HG03135 (cell line): ENCODE measurements at regions not wholly inside any gene's neighbourhood (a gene's known extent, or its start where the extent isn't known, plus 50 kb on each side); places are given as distances from the start of the nearest gene placed in this dataset.
"Not testable (repeated sequence)": the region's sequence is repeated elsewhere in the genome, so short reads cannot be mapped to it uniquely, and the experiment has no call there.

Source experiments
- ATAC-seq: cut with Tn5 transposase; IDR thresholded peaks from one replicate; pipeline ENCODE4 v1.9.1; 2021; ENCODE audit warnings: mild to moderate bottlenecking, moderate library complexity; ENCODE audit not compliant: unreplicated experiment

DNA sequence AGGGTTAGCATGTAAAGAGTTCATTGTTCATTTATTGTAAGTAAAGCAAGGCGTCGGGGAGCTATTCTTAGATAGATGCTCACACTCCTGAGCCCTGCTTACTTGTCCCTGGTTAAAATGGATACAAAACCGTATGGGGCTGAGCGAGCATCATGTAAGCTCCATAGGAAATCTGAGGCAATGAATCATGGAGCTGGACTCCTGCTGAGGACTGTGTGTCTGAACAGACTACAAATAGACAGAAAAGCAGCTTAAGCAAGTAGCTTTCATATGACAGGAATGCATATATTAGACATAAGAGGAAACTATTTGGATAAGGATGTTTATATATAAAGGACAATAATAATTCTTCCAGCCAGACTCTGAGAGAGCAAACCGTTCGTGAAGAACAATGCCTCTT is 604.9 kb upstream of the PTBP2 start:
- no peak for ATAC-seq

DNA sequence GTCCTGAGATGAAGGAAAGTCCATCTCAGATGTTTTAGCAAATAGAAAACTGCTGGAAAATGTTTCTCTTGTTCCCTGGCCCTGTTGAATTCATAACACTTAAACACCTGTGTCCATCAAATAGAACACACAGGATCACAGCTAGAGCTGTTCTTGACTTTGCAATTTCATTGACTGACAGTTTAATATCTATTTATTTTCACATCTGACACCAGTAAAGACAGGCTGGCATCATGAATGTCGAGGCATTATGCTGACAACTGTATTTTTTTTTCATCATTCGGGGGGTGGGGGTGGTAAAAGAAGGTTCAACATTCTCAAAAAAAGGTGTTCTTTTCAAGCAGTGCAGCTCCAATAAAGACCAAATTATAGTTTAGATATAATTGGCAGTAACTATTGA is 591.2 kb upstream of the PTBP2 start:
- ATAC-seq = no peak

DNA sequence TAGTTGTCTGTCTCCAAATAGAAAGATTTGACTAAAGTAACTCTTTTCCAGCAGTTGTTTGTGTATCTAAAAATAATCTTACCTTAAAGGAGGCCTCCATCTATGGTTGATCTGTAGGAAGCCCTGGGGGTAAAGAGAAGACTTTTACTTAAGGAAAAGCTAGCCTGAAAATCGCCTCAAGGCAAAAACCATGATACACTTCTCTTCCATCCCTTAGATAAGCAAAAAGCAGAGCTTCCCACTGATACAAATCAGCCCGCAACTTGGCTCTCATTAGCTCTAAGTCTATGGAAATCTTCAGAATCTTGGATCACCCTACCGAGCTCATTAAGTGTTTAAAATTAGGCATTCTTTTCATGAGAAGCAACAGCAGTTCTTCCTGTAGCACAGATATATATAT is 576.9 kb upstream of the PTBP2 start:
- ATAC-seq = no peak

DNA sequence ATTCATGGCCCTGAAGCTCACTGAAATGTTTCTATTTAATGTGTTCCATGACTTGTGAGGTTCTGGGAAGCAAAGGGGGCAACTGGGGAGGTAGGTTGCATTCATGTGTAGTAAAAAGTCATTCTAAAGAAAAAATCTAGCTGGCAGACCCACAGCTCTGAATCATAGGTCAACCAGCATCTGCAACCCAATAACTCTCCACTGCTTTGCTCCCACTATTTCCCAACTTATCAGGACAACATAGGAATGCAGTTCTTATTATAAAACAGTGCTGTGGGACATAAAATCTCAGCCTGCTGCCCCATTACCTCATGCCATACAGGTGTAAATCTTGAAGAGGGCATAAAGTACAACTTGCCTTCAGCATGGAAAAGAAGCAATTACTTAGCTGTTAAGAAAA is 576.1 kb upstream of the PTBP2 start:
- ATAC-seq = no peak

DNA sequence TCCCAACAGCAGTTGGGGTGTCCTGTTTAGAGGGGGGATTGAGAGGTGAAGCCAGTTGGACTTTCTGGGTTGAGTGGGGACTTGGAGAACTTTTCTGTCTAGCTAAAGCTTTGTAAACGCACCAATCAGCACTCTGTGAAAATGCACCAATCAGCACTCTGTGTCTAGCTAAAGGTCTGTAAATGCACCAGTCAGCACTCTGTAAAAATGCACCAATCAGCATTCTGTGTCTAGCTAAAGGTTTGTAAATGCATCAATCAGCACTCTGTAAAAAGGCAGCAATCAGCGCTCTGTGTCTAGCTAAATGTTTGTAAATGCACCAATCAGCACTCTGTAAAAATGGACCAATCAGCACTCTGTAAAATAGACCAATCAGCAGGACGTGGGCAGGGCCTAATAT is 568.6 kb upstream of the PTBP2 start:
- ATAC-seq = not testable (repeated sequence)

DNA sequence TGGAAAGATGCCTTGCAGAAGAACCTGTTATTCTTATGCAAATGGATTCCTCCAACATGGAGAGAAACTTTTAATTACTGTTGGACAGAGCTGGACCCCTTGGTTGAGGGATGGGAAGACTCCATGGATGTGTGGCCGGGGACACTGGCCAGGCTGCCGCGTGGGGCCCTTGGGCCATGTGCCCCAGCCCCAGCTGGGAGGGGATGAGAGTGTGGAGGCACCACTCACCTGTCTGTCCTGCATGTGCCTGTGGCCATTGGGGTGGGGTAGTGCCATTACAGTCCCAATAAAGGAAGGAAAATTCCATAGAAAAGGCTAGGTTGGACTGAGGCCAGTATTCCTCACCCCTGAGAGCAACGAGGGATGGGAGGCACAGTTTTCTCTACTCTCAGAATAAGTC is 564.5 kb upstream of the PTBP2 start:
- ATAC-seq = no peak

DNA sequence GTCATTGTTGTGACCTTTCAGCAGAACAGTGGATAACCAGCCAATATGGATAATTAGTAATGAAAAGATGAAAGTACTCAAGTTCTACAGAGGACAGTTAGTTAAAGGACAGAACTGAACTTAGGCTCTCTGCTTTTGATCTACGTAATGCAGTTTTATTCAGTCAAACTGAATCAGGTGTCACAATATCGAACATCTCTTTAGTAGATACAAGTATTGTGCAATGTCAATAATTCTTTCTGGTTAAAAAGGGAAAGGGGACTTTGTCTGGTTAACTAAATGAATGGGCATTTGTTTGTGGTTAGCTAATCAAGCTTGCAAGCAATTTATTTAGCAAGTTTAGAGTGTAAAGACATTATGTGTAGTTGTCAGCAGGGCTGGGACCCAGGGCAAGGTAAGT is 562.2 kb upstream of the PTBP2 start:
- no peak for ATAC-seq

DNA sequence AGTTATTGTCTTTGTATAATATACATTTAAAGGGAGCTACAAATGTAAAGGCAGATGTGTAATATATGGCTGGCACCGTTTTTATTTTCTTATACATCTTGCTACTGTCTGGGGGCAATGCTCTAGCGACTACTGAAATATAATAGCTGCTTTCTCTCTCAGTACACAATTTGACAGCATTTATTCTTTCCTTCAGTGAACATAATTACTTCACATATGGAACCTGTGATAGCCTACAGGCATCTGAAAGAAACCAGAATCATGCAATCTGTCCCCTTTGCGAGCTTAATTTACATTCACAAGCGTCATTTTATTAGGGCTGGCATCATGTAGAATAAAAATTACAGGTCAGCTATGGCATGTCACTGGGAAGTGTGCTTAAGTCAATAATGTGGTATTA is 557.5 kb upstream of the PTBP2 start:
- no peak for ATAC-seq

DNA sequence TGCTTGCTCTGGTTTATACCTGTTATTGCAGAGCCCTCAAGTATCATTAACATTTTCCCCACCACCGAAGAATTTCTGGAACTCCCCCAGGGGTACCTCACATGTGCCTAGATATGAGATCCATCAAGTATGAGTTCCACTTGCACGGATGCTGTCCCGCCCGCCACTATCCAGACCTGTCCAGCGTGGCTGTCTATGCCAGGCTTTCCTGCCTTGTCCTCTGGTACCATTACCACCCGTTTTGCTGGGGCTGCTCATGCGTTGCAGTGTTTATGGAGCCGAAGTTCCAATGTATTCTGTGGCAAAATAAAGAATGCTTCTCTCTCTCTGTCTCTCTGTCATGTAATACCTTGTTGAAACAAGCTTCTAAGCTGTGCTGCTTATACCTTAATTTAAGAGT is 543.5 kb upstream of the PTBP2 start:
- no peak for ATAC-seq

DNA sequence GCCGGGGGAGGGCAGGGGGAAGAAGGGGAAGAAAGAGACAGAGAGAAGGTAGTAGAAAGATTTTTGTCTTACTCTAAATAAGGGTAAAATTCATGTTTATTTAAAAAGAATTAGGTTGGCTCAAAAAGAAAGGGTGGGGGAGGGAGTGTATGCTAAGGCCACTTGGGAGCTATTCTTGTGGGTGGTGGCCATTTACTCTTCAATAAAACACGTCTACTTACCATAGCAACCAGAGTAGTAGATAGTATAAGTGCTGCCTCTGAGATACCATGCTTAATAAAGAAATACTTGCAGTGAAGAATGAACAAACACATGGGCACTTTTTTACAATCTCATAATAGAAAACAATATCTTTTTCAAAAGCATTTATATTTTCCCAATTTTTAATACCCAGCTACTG is 538.1 kb upstream of the PTBP2 start:
- ATAC-seq = no peak

DNA sequence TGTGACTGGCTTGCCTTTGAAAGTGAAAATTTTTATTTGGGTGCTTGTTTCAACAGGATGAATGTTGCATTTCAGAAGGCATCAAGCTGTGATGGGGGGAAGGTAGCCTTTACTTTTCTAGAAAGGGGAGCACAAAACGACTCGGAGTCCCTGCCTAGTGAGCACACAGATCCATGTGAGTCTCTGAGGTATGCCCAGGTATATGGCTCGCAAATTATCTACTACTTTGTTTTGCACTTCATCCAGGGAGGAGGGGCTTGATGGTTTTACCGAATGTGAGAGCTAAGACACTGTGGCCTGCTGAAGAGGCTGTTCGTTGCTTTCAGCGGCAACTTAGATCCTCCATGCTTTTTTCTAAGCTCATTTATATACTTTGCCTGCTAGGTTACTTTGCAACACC is 537.7 kb upstream of the PTBP2 start:
- no peak for ATAC-seq

DNA sequence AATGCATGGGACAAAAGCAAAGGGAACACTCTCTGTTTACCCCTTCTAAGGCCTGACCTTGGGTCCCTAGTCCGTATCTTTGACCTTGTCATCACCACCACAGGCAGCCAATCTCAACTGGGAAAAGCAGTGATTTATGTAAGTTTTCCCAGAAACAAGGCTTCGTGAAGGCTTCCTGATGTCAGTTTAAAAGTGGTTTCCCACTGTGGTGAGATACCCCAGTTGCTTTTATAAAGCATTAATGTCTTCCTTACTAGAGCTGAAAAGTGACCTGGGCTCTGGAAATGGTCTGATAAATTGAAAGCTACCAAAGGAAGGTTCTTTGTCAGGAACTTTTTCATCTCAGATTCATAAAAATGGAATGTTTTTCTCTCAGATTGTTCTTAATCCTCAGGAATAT is 536.4 kb upstream of the PTBP2 start:
- ATAC-seq = no peak

DNA sequence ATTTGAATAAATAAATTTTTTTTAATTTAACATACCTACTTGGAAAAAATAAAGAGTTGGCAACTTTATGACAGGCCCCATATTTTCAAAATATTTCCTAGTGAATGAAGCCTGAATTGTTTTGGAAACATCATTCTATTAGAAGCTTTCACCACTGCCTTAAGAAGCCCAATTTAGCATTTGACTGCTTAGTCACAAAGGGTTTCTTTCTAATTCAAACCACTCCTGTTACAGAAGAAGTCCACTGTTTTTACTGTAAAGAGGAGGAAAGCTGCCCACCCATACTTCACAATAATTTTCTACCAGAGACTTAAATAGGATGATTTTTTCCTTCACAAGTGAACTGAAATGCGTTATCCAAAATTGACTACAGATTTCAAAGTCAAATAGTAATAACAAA is 534.6 kb upstream of the PTBP2 start:
- no peak for ATAC-seq

DNA sequence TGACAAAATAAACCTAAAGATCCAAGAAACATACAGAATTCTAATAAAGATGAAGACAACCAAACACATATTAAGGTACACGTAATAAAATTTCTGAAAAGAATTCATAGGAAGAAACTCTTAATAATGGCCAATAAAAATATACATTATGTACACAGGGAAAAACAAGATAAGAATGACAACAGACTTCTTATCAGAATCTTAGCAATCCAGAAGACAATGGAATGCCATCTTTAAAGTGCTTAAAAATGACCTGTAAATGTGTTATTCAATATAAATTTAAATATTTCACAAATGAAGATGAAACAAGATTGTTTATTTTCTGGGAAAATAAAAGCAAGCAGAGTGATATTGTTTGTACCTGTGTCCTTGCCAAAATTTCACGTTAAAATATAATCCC is 530.4 kb upstream of the PTBP2 start:
- ATAC-seq = no peak

DNA sequence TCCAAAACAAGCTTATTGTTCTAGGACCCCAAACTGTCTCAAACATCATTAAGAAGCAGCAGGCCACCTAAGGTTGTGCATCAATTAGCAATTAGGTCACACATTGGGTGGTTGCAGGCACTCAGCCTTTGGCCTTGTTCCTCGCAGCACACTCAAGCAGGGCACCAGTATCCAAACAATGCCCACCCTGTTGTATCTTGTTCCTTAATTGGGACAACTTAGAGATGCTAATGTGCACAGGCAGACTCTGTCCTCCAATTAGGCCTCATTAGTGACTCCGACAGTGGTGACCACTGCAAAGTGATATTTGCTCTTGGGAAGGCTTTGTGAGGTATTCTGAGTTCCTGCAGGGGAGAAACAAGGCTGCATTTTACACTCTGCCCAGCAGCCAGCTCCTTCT is 515.1 kb upstream of the PTBP2 start:
- ATAC-seq = no peak

DNA sequence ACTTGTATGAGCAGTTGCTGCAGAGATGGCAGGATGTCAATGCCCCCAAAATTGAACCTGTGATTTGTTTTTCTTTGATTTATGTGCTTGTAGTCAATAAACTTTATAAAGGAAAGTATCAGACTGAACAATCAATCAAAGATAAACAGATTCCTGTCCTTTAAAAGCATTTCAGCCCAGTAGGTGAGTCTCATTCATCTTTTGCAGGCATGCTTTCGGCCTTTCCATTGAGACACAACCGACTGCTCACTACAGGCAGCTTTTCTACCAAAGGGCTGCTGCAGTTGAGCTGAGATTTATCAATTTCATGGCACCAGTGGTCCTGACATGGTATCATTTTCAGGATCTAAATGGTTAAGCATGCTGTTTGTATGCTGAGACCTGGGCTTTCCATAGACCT is 513.6 kb upstream of the PTBP2 start:
- ATAC-seq = no peak

DNA sequence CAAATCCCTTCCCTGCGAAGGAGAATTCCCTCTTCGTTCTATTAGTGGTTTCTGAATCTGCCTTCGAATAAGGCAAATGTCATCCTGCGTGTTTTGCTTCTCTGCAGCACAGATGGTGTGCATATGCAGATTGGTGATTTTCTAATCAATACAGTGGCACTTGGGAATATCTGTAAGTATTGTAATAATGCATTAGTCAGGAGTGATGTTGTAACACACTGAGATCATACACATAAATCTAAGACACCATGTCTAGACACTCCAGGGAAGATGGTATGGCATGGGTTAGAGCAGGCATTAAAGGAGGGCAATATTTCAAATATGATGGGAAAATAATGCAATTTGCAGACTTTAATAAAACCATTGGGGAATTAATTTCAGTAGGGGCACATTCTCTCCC is 513.2 kb upstream of the PTBP2 start:
- ATAC-seq = no peak

DNA sequence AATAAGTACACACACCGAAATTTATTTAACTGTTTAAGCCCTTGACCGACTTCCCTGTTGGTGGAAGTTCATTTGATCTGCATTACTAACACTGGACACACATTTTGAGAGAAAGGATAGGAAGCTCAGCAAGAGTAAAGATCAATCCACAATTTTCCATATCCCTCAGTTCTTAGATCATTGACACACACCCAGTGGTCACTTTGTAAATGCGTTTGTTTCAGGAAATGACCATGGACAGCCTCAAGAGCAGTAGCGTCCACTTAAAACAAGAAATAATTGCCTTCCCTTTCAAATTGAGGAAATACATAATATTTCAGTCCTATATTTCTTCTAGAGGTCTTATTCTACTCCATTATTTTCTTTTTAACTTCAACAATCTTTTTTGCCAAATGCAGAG is 511.5 kb upstream of the PTBP2 start:
- ATAC-seq = no peak

DNA sequence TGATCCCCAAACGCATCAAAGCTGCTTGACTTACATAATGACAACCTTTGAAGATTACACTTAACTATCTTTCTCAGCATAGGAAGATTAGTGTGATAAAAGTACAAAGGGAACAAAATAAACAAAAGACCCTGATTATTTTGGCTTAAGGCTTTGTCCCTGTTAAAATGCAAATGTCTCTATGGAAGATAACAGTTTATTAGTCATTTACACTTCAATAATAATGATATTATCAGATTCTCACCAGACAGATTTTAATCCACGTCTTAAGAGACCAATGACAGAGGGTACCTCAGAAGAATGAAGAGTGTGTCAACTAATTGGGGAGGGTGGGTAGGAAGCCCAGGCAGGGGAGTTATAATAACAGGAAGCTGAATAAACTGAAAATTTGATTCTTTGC is 510.4 kb upstream of the PTBP2 start:
- ATAC-seq = no peak

DNA sequence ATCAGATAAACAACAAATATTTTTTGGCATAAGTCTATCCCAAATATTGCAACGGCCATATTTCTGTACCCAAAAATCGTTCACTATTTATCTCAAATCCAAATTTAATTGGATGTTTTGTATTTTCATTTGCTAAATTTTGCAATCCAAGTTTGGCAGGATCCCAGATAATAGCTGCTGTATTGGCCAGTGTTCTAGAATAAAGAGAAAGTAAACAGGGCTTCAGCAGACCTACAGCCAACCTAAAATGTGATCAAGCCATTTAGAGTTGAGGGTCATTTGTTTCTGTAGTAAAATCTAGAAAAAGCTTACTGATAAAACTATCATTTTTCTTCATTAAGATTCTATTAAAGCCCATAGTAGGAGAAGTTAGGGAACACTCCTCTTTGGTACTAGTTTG is 506.6 kb upstream of the PTBP2 start:
- no peak for ATAC-seq

DNA sequence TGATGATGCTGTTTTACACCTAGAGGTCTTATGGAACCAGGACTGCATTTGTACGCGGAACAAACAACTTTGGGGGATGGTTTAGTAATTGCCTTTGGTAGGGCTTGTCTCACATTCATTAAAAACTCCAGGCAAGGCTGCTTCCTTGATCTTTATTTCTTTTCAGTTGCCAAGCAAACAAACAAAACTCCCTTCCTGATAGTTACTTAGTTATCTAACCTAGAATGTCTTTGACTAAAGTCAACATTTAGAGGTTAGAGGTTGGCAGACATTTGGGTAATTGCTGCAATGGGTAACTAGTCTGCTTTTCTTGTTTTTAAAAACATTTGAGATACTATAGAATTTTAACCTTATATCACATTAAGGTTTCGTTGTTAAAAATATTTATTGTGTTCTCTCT is 500.9 kb upstream of the PTBP2 start:
- no peak for ATAC-seq

DNA sequence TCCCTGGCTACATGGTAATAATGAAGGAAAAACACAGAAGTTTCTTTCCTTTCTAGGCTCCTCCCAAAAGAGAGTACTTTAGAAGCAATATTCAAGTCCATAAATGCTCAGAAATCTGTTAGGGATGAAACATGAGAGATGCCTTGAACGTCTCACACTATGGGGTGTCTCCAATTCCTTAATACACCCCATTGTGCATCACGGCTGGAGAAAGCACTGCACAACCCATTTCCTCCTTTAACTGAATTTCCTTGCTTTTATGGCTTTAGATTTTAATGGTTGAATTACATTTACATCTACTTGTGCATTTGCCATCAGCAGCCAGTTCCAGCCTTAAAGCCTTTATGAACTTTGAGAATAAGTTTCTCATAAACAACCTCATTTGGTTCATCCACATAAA is 498.9 kb upstream of the PTBP2 start:
- no peak for ATAC-seq

DNA sequence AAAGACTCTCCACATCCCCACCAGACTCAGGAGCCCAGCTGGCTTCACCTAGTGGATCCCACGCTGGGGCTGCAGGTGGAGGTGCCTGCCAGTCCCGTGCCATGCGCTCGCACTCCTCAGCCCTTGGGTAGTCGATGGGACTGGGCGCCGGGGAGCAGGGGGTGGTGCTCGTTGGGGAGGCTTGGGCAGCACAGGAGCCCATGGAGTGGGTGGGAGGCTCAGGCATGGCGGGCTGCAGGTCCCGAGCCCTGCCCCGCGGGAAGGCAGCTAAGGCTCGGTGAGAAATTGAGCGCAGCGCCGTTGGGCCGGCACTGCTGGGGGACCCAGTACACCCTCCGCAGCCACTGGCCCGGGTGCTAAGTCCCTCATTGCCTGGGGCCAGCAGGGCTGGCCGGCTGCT is 497.4 kb upstream of the PTBP2 start:
- not testable (repeated sequence) for ATAC-seq

DNA sequence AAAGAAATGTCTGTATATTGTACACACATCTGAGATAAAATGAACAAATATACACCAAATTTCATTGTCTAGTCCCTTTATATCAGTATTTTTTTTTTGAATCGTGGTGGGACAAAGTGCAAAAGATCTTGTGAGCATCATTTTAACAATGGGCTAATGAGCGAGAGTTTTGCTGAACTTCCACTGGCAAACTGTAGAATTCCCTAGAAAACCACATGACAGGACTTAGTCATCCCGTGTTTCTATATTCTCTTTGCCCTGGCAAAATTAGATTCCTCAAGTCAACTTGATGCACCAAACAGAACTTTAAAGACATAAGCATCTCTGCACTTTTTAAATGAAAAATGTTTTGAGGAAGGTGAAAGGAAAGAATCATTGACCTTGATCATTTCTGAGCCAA is 488.2 kb upstream of the PTBP2 start:
- no peak for ATAC-seq
